ENCODE measurements at regions not wholly inside any gene's neighbourhood (a gene's known extent, or its start where the extent isn't known, plus 50 kb on each side); places are given as distances from the start of the nearest gene placed in this dataset.

GRCh38 chr13:68254151-68254550 is 1024.0 kb upstream of the PCDH9 start:
- no peaks in the 10 kb centered on the region for H3K9me3 ChIP-seq (ENCODE audit: control insufficient read depth, insufficient read depth, low read length)
- no peak overlapping the region for H3K4me3 ChIP-seq (ENCODE audit: low read length)
- DNase-seq (no peak), ATAC-seq (no peak)
- 82% methylated on average over 4 of the region's 4 CpGs for WGBS (ENCODE audit: insufficient coverage)
- no peaks in the 10 kb centered on the region for H3K4me1 ChIP-seq (ENCODE audit: control insufficient read depth, insufficient read depth, low read length)
- H3K27me3 Mint-ChIP-seq (ENCODE audit: low read depth in 2 of 2) = no peaks in the 10 kb centered on the region
- no peaks in the 10 kb centered on the region for H3K4me1 Mint-ChIP-seq
- intact Hi-C loops (cut with micrococcal nuclease) = no loop called here
- peaks cover 8 to 24% of the 10 kb centered on the region in 2 donors for H3K9me3 Mint-ChIP-seq
- H3K27ac Mint-ChIP-seq = no peak overlapping the region
- no peak overlapping the region for H3K4me3 Mint-ChIP-seq
- peaks cover 9% of the 10 kb centered on the region for H3K36me3 Mint-ChIP-seq
- H3K27me3 ChIP-seq (ENCODE audit: control insufficient read depth, insufficient read depth, low read length) = no peaks in the 10 kb centered on the region
- H3K27ac ChIP-seq (ENCODE audit: low read length) = no peak overlapping the region
- no peaks in the 10 kb centered on the region for H3K36me3 ChIP-seq (ENCODE audit: control insufficient read depth, insufficient read depth, low read length)
- TF ChIP-seq, protein P1, sequence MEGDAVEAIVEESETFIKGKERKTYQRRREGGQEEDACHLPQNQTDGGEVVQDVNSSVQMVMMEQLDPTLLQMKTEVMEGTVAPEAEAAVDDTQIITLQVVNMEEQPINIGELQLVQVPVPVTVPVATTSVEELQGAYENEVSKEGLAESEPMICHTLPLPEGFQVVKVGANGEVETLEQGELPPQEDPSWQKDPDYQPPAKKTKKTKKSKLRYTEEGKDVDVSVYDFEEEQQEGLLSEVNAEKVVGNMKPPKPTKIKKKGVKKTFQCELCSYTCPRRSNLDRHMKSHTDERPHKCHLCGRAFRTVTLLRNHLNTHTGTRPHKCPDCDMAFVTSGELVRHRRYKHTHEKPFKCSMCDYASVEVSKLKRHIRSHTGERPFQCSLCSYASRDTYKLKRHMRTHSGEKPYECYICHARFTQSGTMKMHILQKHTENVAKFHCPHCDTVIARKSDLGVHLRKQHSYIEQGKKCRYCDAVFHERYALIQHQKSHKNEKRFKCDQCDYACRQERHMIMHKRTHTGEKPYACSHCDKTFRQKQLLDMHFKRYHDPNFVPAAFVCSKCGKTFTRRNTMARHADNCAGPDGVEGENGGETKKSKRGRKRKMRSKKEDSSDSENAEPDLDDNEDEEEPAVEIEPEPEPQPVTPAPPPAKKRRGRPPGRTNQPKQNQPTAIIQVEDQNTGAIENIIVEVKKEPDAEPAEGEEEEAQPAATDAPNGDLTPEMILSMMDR (IDR thresholded peaks at IDR 0.05) = no peak

GRCh38 chr13:68234274-68234673 is 1004.1 kb upstream of the PCDH9 start:
- peaks cover 5% of the 10 kb centered on the region for H3K36me3 Mint-ChIP-seq
- H3K4me3 ChIP-seq (ENCODE audit: low read length) = no peak overlapping the region
- no peaks in the 10 kb centered on the region for H3K27me3 Mint-ChIP-seq (ENCODE audit: low read depth in 2 of 2)
- H3K27me3 ChIP-seq (ENCODE audit: control insufficient read depth, insufficient read depth, low read length) = no peaks in the 10 kb centered on the region
- no peak for ATAC-seq
- no peaks in the 10 kb centered on the region for H3K9me3 ChIP-seq (ENCODE audit: control insufficient read depth, insufficient read depth, low read length)
- DNase-seq = no peak
- intact Hi-C loops (cut with micrococcal nuclease) = no loop called here
- H3K4me1 Mint-ChIP-seq = no peaks in the 10 kb centered on the region
- no peak overlapping the region for H3K4me3 Mint-ChIP-seq
- no peaks in the 10 kb centered on the region for H3K36me3 ChIP-seq (ENCODE audit: control insufficient read depth, insufficient read depth, low read length)
- peaks cover 10 to 14% of the 10 kb centered on the region in 2 donors for H3K9me3 Mint-ChIP-seq
- H3K4me1 ChIP-seq (ENCODE audit: control insufficient read depth, insufficient read depth, low read length) = no peaks in the 10 kb centered on the region
- H3K27ac ChIP-seq (ENCODE audit: low read length) = no peak overlapping the region
- H3K27ac Mint-ChIP-seq = no peak overlapping the region
- TF ChIP-seq, protein P1 (IDR thresholded peaks at IDR 0.05) = no peak

DNA sequence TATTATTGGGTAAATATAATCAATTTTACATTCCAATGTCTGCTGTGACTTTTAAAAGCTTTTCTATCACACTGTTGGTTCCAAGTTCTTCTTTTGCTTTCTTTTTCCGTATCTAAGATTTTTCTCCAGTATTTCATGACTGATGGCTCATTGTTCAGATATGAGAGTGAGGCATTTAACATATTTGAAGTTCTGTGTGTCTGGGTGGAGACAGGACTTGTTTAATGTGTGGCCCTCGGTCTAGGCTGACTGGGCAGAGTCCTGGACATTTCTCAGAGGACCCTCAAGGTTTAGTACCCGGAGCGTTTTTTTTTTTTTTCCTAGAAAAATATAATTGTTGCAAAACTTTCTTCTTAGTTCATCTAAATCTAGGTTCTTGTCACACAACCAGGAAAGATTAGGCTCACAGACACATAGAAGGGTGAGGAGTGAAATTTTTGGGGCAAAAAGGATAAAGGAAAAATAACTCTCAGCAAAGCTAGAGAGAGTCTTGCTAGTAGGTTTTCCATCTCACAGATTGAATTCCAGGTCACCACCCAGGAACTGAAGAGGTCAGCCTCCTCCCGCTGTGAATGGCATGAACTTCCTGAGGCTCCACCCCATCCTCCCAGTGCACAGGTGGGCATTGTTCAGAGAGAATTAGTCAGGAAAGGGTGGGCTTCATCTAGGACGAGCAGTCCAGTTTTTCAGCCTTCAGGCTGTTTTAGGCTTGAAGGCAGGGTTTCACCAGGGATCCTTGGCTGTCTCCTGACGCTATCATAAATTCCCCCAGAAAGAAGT is 1002.4 kb upstream of the PCDH9 start:
- no peak for ATAC-seq
- H3K4me3 Mint-ChIP-seq = no peak overlapping the region
- Histone ChIP-seq H3K4me1 (ENCODE audit: control insufficient read depth, insufficient read depth, low read length) (no peaks in the 10 kb centered on the region), H3K4me3 (ENCODE audit: low read length) (no peak overlapping the region), H3K27ac (ENCODE audit: low read length) (no peak overlapping the region), H3K36me3 (ENCODE audit: control insufficient read depth, insufficient read depth, low read length) (no peaks in the 10 kb centered on the region), H3K9me3 (ENCODE audit: control insufficient read depth, insufficient read depth, low read length) (no peaks in the 10 kb centered on the region), H3K27me3 (ENCODE audit: control insufficient read depth, insufficient read depth, low read length) (no peaks in the 10 kb centered on the region)
- no peaks in the 10 kb centered on the region for H3K4me1 Mint-ChIP-seq
- 87% methylated on average over 4 of the region's 7 CpGs for WGBS (ENCODE audit: insufficient coverage)
- DNase-seq = no peak
- intact Hi-C loops (cut with micrococcal nuclease) = no loop called here
- H3K27ac Mint-ChIP-seq = no peak overlapping the region
- TF ChIP-seq, protein P1 (IDR thresholded peaks at IDR 0.05) = no peak
- peaks cover 7 to 20% of the 10 kb centered on the region in 2 donors for H3K9me3 Mint-ChIP-seq
- no peaks in the 10 kb centered on the region for H3K27me3 Mint-ChIP-seq (ENCODE audit: low read depth in 2 of 2)
- H3K36me3 Mint-ChIP-seq = peaks cover 5% of the 10 kb centered on the region

All from natural killer cell (primary cell).